CD4-positive, alpha-beta T cell (primary cell): ENCODE measurements at regions not wholly inside any gene's neighbourhood (a gene's known extent, or its start where the extent isn't known, plus 50 kb on each side); places are given as distances from the start of the nearest gene placed in this dataset.

ENCODE experiments used
- ATAC-seq: fragments of 200-7000 bp; cut with Tn5 transposase; one replicate; pipeline ENCODE4 v1.10.0; 2022; ENCODE audit warnings: mild to moderate bottlenecking; ENCODE audit not compliant: poor library complexity
- CTCF ChIA-PET: fragments of 350-600 bp; sonication (Branson Sonifier 250); formaldehyde crosslinking; loops from one replicate; lab custom pipeline; 2021; ENCODE audit warnings: antibody characterized with exemption, inconsistent platforms; lab: Charles Lee
- POLR2A ChIA-PET: fragments of 350-600 bp; sonication (Branson Sonifier 250); formaldehyde crosslinking; loops from one replicate; lab custom pipeline; 2021; ENCODE audit warnings: antibody characterized with exemption, inconsistent platforms; lab: Charles Lee
- DNase-seq, 14 experiments: peaks; one replicate each; pipeline ENCODE4 v3.0.0-alpha.2; 2013 to 2020; ENCODE audit warnings: mixed read lengths in 2 of 14
- H3K27ac ChIP-seq, 2 donors: one replicate each; pipeline versions ENCODE4 v1.5.1 to v1.7.0; 2013; ENCODE audit warnings: low read length in 2 of 2, low read depth in 1 of 2, mild to moderate bottlenecking in 1 of 2
- H3K27me3 ChIP-seq, 2 experiments: 1 replicate in 1 of 2; 2 replicates in 1 of 2; pipeline versions ENCODE4 v1.6.1 to v1.7.0; 2013; ENCODE audit warnings: low read length in 2 of 2, control low read depth in 1 of 2, mild to moderate bottlenecking in 1 of 2, moderate library complexity in 1 of 2; ENCODE audit not compliant: insufficient read depth in 2 of 2, control insufficient read depth in 1 of 2
- H3K36me3 ChIP-seq: one replicate; pipeline ENCODE4 v1.6.1; 2013; ENCODE audit warnings: low read length, control low read depth; ENCODE audit not compliant: insufficient read depth
- H3K4me1 ChIP-seq: one replicate; pipeline ENCODE4 v1.6.1; 2013; ENCODE audit warnings: low read length, control low read depth; ENCODE audit not compliant: insufficient read depth
- H3K4me3 ChIP-seq: one replicate; pipeline ENCODE4 v1.5.1; 2013; ENCODE audit warnings: mild to moderate bottlenecking, low read length, moderate library complexity
- H3K9me3 ChIP-seq, 2 experiments: 1 replicate in 1 of 2; 2 replicates in 1 of 2; pipeline versions ENCODE4 v1.6.1 to v1.7.0; 2013; ENCODE audit warnings: low read length in 2 of 2, mild to moderate bottlenecking in 2 of 2, control low read depth in 1 of 2, moderate library complexity in 1 of 2; ENCODE audit not compliant: control insufficient read depth in 1 of 2, insufficient read depth in 1 of 2
- H3K27ac Mint-ChIP-seq: one replicate; pipeline ENCODE4 v1.8.0; 2020; ENCODE audit warnings: mixed read lengths
- H3K27me3 Mint-ChIP-seq: one replicate; pipeline ENCODE4 v1.8.0; 2021; ENCODE audit warnings: mixed read lengths
- H3K36me3 Mint-ChIP-seq: one replicate; pipeline ENCODE4 v1.8.0; 2021; ENCODE audit warnings: low read depth, mixed read lengths
- H3K4me1 Mint-ChIP-seq: one replicate; pipeline ENCODE4 v1.8.0; 2021; ENCODE audit warnings: low read depth, mixed read lengths
- H3K4me3 Mint-ChIP-seq: one replicate; pipeline ENCODE4 v1.8.0; 2020; ENCODE audit warnings: mild to moderate bottlenecking, mixed read lengths
- H3K9me3 Mint-ChIP-seq: one replicate; pipeline ENCODE4 v1.8.0; 2020; ENCODE audit warnings: mixed read lengths
- intact Hi-C, 2 experiments: fragments of 100-400 bp; cut with DNase I in 1 of 2; cut with micrococcal nuclease in 1 of 2; formaldehyde crosslinking; loops; one replicate each; pipeline versions ENCODE4 v1.15.1 to v1.9.0; 2023 to 2025; cut with DNase I, micrococcal nuclease
- TF ChIP-seq, protein P1 (sequence below): fragments of 200-600 bp; IDR thresholded peaks from one replicate; pipeline ENCODE4 v1.8.0; 2022; ENCODE audit warnings: antibody characterized with exemption, mild to moderate bottlenecking

DNA sequence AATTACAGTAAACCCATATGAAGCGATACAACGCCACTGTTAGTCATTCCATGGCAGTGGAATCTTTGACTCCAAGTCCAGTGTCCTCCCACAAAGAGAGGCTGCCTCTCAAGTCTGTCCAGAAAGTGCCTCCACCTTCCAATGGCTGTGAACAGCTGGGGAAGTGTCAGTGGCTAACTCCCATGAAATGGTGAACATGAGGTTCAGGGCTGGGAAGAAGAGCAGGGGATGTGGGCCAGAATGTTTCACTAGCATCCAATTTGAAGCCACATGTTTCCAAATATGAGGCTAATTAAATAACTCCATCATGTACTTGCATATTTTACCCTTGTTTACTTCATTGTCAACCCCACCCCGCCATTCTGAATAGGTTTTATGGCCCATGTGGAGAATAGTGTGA lies 53.1 kb upstream of the CHST15 start:
- intact Hi-C loops: no loop called here
- H3K36me3 ChIP-seq: no peaks in the 10 kb centered on the region
- no peak overlapping the region for H3K4me3 Mint-ChIP-seq
- H3K27me3 ChIP-seq: no peaks in the 10 kb centered on the region
- peaks cover 4% of the 10 kb centered on the region for H3K4me1 Mint-ChIP-seq
- DNase-seq (no peak), ATAC-seq (no peak)
- H3K27ac ChIP-seq: no peak overlapping the region
- POLR2A ChIA-PET: no interaction called here
- TF ChIP-seq, protein P1, sequence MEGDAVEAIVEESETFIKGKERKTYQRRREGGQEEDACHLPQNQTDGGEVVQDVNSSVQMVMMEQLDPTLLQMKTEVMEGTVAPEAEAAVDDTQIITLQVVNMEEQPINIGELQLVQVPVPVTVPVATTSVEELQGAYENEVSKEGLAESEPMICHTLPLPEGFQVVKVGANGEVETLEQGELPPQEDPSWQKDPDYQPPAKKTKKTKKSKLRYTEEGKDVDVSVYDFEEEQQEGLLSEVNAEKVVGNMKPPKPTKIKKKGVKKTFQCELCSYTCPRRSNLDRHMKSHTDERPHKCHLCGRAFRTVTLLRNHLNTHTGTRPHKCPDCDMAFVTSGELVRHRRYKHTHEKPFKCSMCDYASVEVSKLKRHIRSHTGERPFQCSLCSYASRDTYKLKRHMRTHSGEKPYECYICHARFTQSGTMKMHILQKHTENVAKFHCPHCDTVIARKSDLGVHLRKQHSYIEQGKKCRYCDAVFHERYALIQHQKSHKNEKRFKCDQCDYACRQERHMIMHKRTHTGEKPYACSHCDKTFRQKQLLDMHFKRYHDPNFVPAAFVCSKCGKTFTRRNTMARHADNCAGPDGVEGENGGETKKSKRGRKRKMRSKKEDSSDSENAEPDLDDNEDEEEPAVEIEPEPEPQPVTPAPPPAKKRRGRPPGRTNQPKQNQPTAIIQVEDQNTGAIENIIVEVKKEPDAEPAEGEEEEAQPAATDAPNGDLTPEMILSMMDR: no peak
- H3K4me1 ChIP-seq: no peaks in the 10 kb centered on the region
- H3K9me3 ChIP-seq: peaks cover 0 to 7% of the 10 kb centered on the region in 2 experiments
- CTCF ChIA-PET: no interaction called here
- no peak overlapping the region for H3K27ac Mint-ChIP-seq
- H3K9me3 Mint-ChIP-seq: no peaks in the 10 kb centered on the region
- no peaks in the 10 kb centered on the region for H3K36me3 Mint-ChIP-seq
- H3K4me3 ChIP-seq: no peak overlapping the region
- H3K27me3 Mint-ChIP-seq: no peaks in the 10 kb centered on the region

DNA sequence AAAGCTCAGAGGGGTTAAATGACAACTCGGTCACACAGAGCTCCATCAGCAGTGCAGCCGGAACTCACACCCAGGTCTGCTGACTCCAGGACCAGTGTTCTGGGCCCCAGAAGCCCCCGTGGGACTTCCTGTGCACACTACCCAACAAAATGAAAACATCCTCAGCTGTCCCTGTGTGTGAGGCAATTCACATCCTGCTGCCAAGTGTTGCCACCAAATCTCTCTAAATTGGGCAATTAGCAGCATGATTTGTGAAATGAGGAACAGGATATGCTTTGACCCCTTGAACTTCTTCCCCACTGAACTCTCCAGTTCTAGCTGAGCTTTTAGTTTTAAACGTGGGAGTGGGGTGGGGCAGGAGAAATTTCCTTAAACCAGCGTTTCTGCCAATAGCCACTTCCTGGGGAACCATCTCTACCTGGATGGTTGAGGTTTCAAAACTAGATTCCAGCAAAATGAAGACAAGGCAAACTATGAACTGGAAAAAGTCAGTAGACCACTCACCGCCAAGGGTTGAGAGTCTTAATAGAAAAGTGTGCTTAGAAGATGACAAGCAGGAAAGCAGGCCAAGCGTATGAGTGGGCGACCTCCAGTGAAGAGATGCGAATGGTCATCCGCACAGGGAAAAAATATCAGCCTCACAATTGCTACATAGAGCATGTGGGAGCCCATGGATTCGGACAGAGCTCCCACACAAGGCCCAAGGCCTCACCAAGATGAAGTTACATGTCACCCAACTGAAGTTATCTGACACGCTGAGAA lies 51.9 kb upstream of the CHST15 start:
- no peaks in the 10 kb centered on the region for H3K27me3 Mint-ChIP-seq
- H3K4me3 ChIP-seq: no peak overlapping the region
- intact Hi-C loops: no loop called here
- no peaks in the 10 kb centered on the region for H3K36me3 ChIP-seq
- H3K36me3 Mint-ChIP-seq: no peaks in the 10 kb centered on the region
- H3K9me3 ChIP-seq: no peaks in the 10 kb centered on the region
- DNase-seq (peak in 3 of 14 experiments; percentile 25 to 59 (median 50)), ATAC-seq (no peak)
- no peak overlapping the region for H3K27ac Mint-ChIP-seq
- no peaks in the 10 kb centered on the region for H3K4me1 ChIP-seq
- H3K27me3 ChIP-seq: no peaks in the 10 kb centered on the region
- ChIA-PET CTCF (interaction anchor here (0.7 kb wide), 1 partner anchor 212 kb away, joined by 3 read pairs; no protein-coding TSS in a partner anchor), POLR2A (no interaction called here)
- TF ChIP-seq, protein P1: no peak
- no peak overlapping the region for H3K27ac ChIP-seq
- H3K4me3 Mint-ChIP-seq: no peak overlapping the region
- H3K9me3 Mint-ChIP-seq: no peaks in the 10 kb centered on the region
- no peaks in the 10 kb centered on the region for H3K4me1 Mint-ChIP-seq

DNA sequence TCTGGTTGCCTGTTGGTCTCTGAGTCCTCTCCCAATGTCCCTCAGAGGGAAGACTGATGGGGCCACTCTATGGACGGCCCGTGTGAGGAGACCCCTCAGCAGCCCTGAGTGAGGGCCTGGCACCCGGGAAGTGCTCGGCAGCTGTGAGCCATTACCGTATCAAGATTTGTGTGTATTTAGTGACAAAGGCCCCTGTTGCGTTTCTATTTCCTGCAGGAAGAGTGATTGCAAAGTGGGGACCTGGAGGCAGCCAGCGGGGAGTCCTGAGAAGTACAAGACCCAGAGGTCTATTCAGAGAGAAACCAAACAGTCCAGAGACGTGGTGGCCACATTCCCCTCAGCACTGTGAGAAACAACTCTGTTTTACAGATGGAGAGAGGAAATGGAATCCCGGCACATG lies 51.1 kb upstream of the CHST15 start:
- no peaks in the 10 kb centered on the region for H3K36me3 ChIP-seq
- no peaks in the 10 kb centered on the region for H3K4me1 Mint-ChIP-seq
- no peaks in the 10 kb centered on the region for H3K36me3 Mint-ChIP-seq
- ChIA-PET CTCF (no interaction called here), POLR2A (no interaction called here)
- TF ChIP-seq, protein P1: no peak
- no peaks in the 10 kb centered on the region for H3K9me3 ChIP-seq
- no peaks in the 10 kb centered on the region for H3K27me3 Mint-ChIP-seq
- no peak overlapping the region for H3K27ac ChIP-seq
- no peaks in the 10 kb centered on the region for H3K9me3 Mint-ChIP-seq
- intact Hi-C loops: no loop called here
- H3K4me3 ChIP-seq: no peak overlapping the region
- H3K27me3 ChIP-seq: no peaks in the 10 kb centered on the region
- no peak overlapping the region for H3K27ac Mint-ChIP-seq
- ATAC-seq (no peak), DNase-seq (no peak)
- H3K4me3 Mint-ChIP-seq: no peak overlapping the region
- H3K4me1 ChIP-seq: no peaks in the 10 kb centered on the region
